ENCODE measurements at regions not wholly inside any gene's neighbourhood (a gene's known extent, or its start where the extent isn't known, plus 50 kb on each side); places are given as distances from the start of the nearest gene placed in this dataset.

- no peak for DNase-seq
- intact Hi-C loops (cut with DNase I; ENCODE audit: low total_unique reads), result no loop called here
- H3K27ac ChIP-seq, result no peak overlapping the region
- 90 to 94% methylated on average over 3 of the region's 3 CpGs for WGBS, 2 donors (ENCODE audit: low coverage in 1 of 2)
- in situ Hi-C loops (cut with MboI; ENCODE audit: low pct_ligation_motif_present in 1 of 4, low pct_unique_long_range_greater_than_20kb in 1 of 4, low sequenced_read_pairs in 3 of 4), result no loop called here
- H3K4me3 ChIP-seq, result no peak overlapping the region
- H3K27me3 ChIP-seq, result no peaks in the 10 kb centered on the region
- peaks cover 0 to 5% (median 0%) of the 10 kb centered on the region in 4 donors for H3K4me1 ChIP-seq
- no peaks in the 10 kb centered on the region for H3K9me3 ChIP-seq
- TF ChIP-seq CTCF (IDR thresholded peaks at IDR 0.05), result no peak
- no peak for TF ChIP-seq POLR2A (IDR thresholded peaks at IDR 0.05)
- no peak for TF ChIP-seq EP300 (IDR thresholded peaks at IDR 0.05; ENCODE audit: low read depth)
- TF ChIP-seq POLR2AphosphoS5 (IDR thresholded peaks at IDR 0.05), result no peak
- no peaks in the 10 kb centered on the region for H3K36me3 ChIP-seq
These were observed 133.3 kb upstream of the STX18 start for GRCh38 chr4:4675051-4675581.

- H3K4me1 ChIP-seq, result peaks cover 0 to 5% (median 0%) of the 10 kb centered on the region in 4 donors
- no peaks in the 10 kb centered on the region for H3K9me3 ChIP-seq
- intact Hi-C loops (cut with DNase I; ENCODE audit: low total_unique reads) (no loop called here), in situ Hi-C loops (cut with MboI; ENCODE audit: low pct_ligation_motif_present in 1 of 4, low pct_unique_long_range_greater_than_20kb in 1 of 4, low sequenced_read_pairs in 3 of 4) (no loop called here)
- H3K4me3 ChIP-seq, result no peak overlapping the region
- H3K27ac ChIP-seq, result peak overlapping the region in 1 of 4 donors; percentile 18
- WGBS, 2 donors (ENCODE audit: low coverage in 1 of 2), result 36 to 49% methylated on average over 13 to 19 of the region's 19 CpGs
- H3K27me3 ChIP-seq, result no peaks in the 10 kb centered on the region
- TF ChIP-seq POLR2AphosphoS5 (IDR thresholded peaks at IDR 0.05) (no peak), POLR2A (IDR thresholded peaks at IDR 0.05) (no peak), CTCF (IDR thresholded peaks at IDR 0.05) (no peak), EP300 (IDR thresholded peaks at IDR 0.05; ENCODE audit: low read depth) (no peak)
- H3K36me3 ChIP-seq, result no peaks in the 10 kb centered on the region
- DNase-seq, result peak; percentile 44
These were observed 131.2 kb upstream of the STX18 start for GRCh38 chr4:4673070-4673469.

GRCh38 chr4:4672402-4672801, 130.6 kb upstream of the STX18 start:
- no peak for TF ChIP-seq EP300 (IDR thresholded peaks at IDR 0.05; ENCODE audit: low read depth)
- Histone ChIP-seq H3K4me1 (peaks cover 0 to 5% (median 0%) of the 10 kb centered on the region in 4 donors), H3K27me3 (no peaks in the 10 kb centered on the region), H3K36me3 (no peaks in the 10 kb centered on the region), H3K27ac (peak overlapping the region in 1 of 4 donors; percentile 18), H3K9me3 (no peaks in the 10 kb centered on the region), H3K4me3 (no peak overlapping the region)
- WGBS, 2 donors (ENCODE audit: low coverage in 1 of 2), result 67 to 75% methylated on average over 3 to 8 of the region's 8 CpGs
- DNase-seq, result peak; percentile 52
- in situ Hi-C loops (cut with MboI; ENCODE audit: low pct_ligation_motif_present in 1 of 4, low pct_unique_long_range_greater_than_20kb in 1 of 4, low sequenced_read_pairs in 3 of 4), result no loop called here
- intact Hi-C loops (cut with DNase I; ENCODE audit: low total_unique reads), result no loop called here

GRCh38 chr4:4671774-4672349, 130.0 kb upstream of the STX18 start:
- Histone ChIP-seq H3K27ac (no peak overlapping the region), H3K27me3 (no peaks in the 10 kb centered on the region), H3K36me3 (no peaks in the 10 kb centered on the region), H3K9me3 (no peaks in the 10 kb centered on the region), H3K4me3 (no peak overlapping the region), H3K4me1 (peaks cover 0 to 5% (median 0%) of the 10 kb centered on the region in 4 donors)
- intact Hi-C loops (cut with DNase I; ENCODE audit: low total_unique reads), result no loop called here
- TF ChIP-seq CTCF (IDR thresholded peaks at IDR 0.05), result no peak
- TF ChIP-seq POLR2AphosphoS5 (IDR thresholded peaks at IDR 0.05), result no peak
- TF ChIP-seq POLR2A (IDR thresholded peaks at IDR 0.05), result no peak
- no peak for TF ChIP-seq EP300 (IDR thresholded peaks at IDR 0.05; ENCODE audit: low read depth)
- DNase-seq, result no peak
- 49 to 60% methylated on average over 4 to 5 of the region's 5 CpGs for WGBS, 2 donors (ENCODE audit: low coverage in 1 of 2)
- in situ Hi-C loops (cut with MboI; ENCODE audit: low pct_ligation_motif_present in 1 of 4, low pct_unique_long_range_greater_than_20kb in 1 of 4, low sequenced_read_pairs in 3 of 4), result no loop called here
